Body of pancreas (tissue), 4 donors: ENCODE measurements at regions not wholly inside any gene's neighbourhood (a gene's known extent, or its start where the extent isn't known, plus 50 kb on each side); places are given as distances from the start of the nearest gene placed in this dataset.
A peak's percentile ranks its signal among the peaks of the same experiment; 100 is the strongest.

Experiments
- ATAC-seq: fragments of 150-250 bp; one replicate; pipeline ENCODE4 v1.9.1; 2016
- DNase-seq, 4 donors: peaks; one replicate each; pipeline ENCODE4 v3.0.0-alpha.2; 2019
- H3K27ac ChIP-seq, 4 donors: fragments of 200-600 bp; sonication (generic); 1 replicate in 3 of 4; 2 replicates in 1 of 4; pipeline versions ENCODE4 v1.5.1 to v1.6.1; 2016 to 2019; ENCODE audit warnings: mild to moderate bottlenecking in 1 of 4, mixed read lengths in 1 of 4, moderate library complexity in 1 of 4
- H3K27me3 ChIP-seq, 2 donors: fragments of 200-600 bp; sonication (generic); one replicate each; pipeline ENCODE4 v1.6.0; 2016; ENCODE audit warnings: mild to moderate bottlenecking in 1 of 2
- H3K36me3 ChIP-seq, 2 donors: fragments of 200-600 bp; sonication (generic); replicated peaks in 1 of 2; 2 replicates each; pipeline ENCODE4 v1.5.1; 2016; ENCODE audit warnings: low read depth in 2 of 2; ENCODE audit not compliant: insufficient read depth in 1 of 2
- H3K4me1 ChIP-seq: fragments of 200-600 bp; sonication (generic); one replicate; pipeline ENCODE4 v1.6.0; 2016
- H3K4me3 ChIP-seq, 2 donors: fragments of 200-600 bp; sonication (generic); 1 replicate in 1 of 2; 2 replicates in 1 of 2; pipeline ENCODE4 v1.5.1; 2016 to 2019
- H3K9me3 ChIP-seq, 3 donors: fragments of 200-600 bp; sonication (generic); 1 replicate in 2 of 3; 2 replicates in 1 of 3; pipeline ENCODE4 v1.5.1; 2016
- CTCF ChIP-seq, 7 experiments: fragments of 450-650 bp in 4 of 7; fragments of 200-600 bp in 3 of 7; sonication (generic) in 3 of 7; IDR thresholded peaks; one replicate each; pipeline ENCODE4 v1.5.1; 2016 to 2019; ENCODE audit warnings: antibody characterized with exemption in 7 of 7
- POLR2A ChIP-seq, 3 donors: fragments of 450-650 bp; IDR thresholded peaks; one replicate each; pipeline ENCODE4 v1.6.1; 2016; ENCODE audit warnings: antibody characterized with exemption in 3 of 3, mild to moderate bottlenecking in 2 of 3
- WGBS, 2 donors: methylation state at CpG; one replicate each; pipeline ENCODE4 v1.1.5; 2017; 5-methylcytosine and 5-hydroxymethylcytosine counted together
- intact Hi-C: fragments of 100-400 bp; cut with DNase I; formaldehyde crosslinking; loops from one replicate; pipeline ENCODE4 v1.15.1; 2023

- H3K9me3 ChIP-seq = no peaks in the 10 kb centered on the region
- ATAC-seq (peak; percentile 59), DNase-seq (peak in 2 of 4 donors; percentile 22 to 39)
- 38 to 50% methylated on average over 1 of the region's 1 CpG for WGBS, 2 donors
- H3K4me3 ChIP-seq = no peak overlapping the region
- peak overlapping the region in 2 of 4 donors; percentile 7 to 20 for H3K27ac ChIP-seq
- no peaks in the 10 kb centered on the region for H3K36me3 ChIP-seq
- intact Hi-C loops = no loop called here
- no peaks in the 10 kb centered on the region for H3K27me3 ChIP-seq
- TF ChIP-seq POLR2A (IDR thresholded peaks at IDR 0.05) (no peak), CTCF (IDR thresholded peaks at IDR 0.05) (no peak)
- H3K4me1 ChIP-seq = peaks cover 16% of the 10 kb centered on the region
Measured at GRCh38 chr2:22734373-22735045, 650.5 kb upstream of the KLHL29 start.

GRCh38 chr2:22737144-22737543 is 647.8 kb upstream of the KLHL29 start:
- H3K27me3 ChIP-seq = no peaks in the 10 kb centered on the region
- no peak overlapping the region for H3K27ac ChIP-seq
- TF ChIP-seq POLR2A (IDR thresholded peaks at IDR 0.05) (no peak), CTCF (IDR thresholded peaks at IDR 0.05) (peak in 3 of 7 experiments; percentile 5 to 15 (median 9))
- H3K4me1 ChIP-seq = peaks cover 16% of the 10 kb centered on the region
- H3K9me3 ChIP-seq = no peaks in the 10 kb centered on the region
- no peak for DNase-seq
- 56 to 63% methylated on average over 3 of the region's 3 CpGs for WGBS, 2 donors
- intact Hi-C loops = no loop called here
- H3K4me3 ChIP-seq = no peak overlapping the region
- no peak for ATAC-seq
- H3K36me3 ChIP-seq = no peaks in the 10 kb centered on the region

- WGBS, 2 donors = 39 to 65% methylated on average over 3 of the region's 3 CpGs
- Histone ChIP-seq H3K9me3 (no peaks in the 10 kb centered on the region), H3K36me3 (no peaks in the 10 kb centered on the region), H3K4me3 (no peak overlapping the region), H3K27ac (no peak overlapping the region), H3K4me1 (no peaks in the 10 kb centered on the region), H3K27me3 (no peaks in the 10 kb centered on the region)
- intact Hi-C loops = no loop called here
- TF ChIP-seq CTCF (IDR thresholded peaks at IDR 0.05) = no peak
- no peak for TF ChIP-seq POLR2A (IDR thresholded peaks at IDR 0.05)
- DNase-seq (no peak), ATAC-seq (no peak)
Measured at GRCh38 chr2:22741216-22741615, 643.8 kb upstream of the KLHL29 start.

GRCh38 chr2:22748909-22749308 is 636.1 kb upstream of the KLHL29 start:
- DNase-seq (no peak), ATAC-seq (no peak)
- 89 to 92% methylated on average over 1 of the region's 1 CpG for WGBS, 2 donors
- H3K36me3 ChIP-seq = no peaks in the 10 kb centered on the region
- H3K4me3 ChIP-seq = no peak overlapping the region
- no peaks in the 10 kb centered on the region for H3K27me3 ChIP-seq
- no peaks in the 10 kb centered on the region for H3K9me3 ChIP-seq
- H3K4me1 ChIP-seq = no peaks in the 10 kb centered on the region
- no peak overlapping the region for H3K27ac ChIP-seq
- intact Hi-C loops = no loop called here
- no peak for TF ChIP-seq POLR2A (IDR thresholded peaks at IDR 0.05)
- TF ChIP-seq CTCF (IDR thresholded peaks at IDR 0.05) = no peak

- H3K9me3 ChIP-seq = no peaks in the 10 kb centered on the region
- H3K36me3 ChIP-seq = no peaks in the 10 kb centered on the region
- no peak overlapping the region for H3K4me3 ChIP-seq
- TF ChIP-seq POLR2A (IDR thresholded peaks at IDR 0.05) (no peak), CTCF (IDR thresholded peaks at IDR 0.05) (no peak)
- no peak overlapping the region for H3K27ac ChIP-seq
- 76 to 77% methylated on average over 7 of the region's 7 CpGs for WGBS, 2 donors
- no peaks in the 10 kb centered on the region for H3K4me1 ChIP-seq
- DNase-seq = no peak
- H3K27me3 ChIP-seq = no peaks in the 10 kb centered on the region
- no peak for ATAC-seq
- intact Hi-C loops = no loop called here
Measured at GRCh38 chr2:22753476-22753875, 631.5 kb upstream of the KLHL29 start.
